KOPT-K1 (cell line): ENCODE measurements at regions not wholly inside any gene's neighbourhood (a gene's known extent, or its start where the extent isn't known, plus 50 kb on each side); places are given as distances from the start of the nearest gene placed in this dataset.

Source experiments
- H3K27ac ChIP-seq: fragments of 200-600 bp; sonication (generic); 2 replicates; pipeline ENCODE4 v1.5.1; 2016; ENCODE audit warnings: antibody characterized with exemption, mild to moderate bottlenecking, low read depth, low read length; ENCODE audit not compliant: poor library complexity, severe bottlenecking
- H3K36me3 ChIP-seq: fragments of 200-600 bp; sonication (generic); 2 replicates; pipeline ENCODE4 v1.5.1; 2017; ENCODE audit warnings: antibody characterized with exemption, mild to moderate bottlenecking, low read length, moderate library complexity; ENCODE audit not compliant: insufficient read depth
- H3K9me3 ChIP-seq: fragments of 200-600 bp; sonication (generic); 2 replicates; pipeline ENCODE4 v1.5.1; 2017; ENCODE audit warnings: antibody characterized with exemption, low read length, mild to moderate bottlenecking; ENCODE audit not compliant: insufficient read depth, poor library complexity, severe bottlenecking

- H3K36me3 ChIP-seq, result no peaks in the 10 kb centered on the region
- no peaks in the 10 kb centered on the region for H3K9me3 ChIP-seq
Measured at GRCh38 chr5:166342402-166342801, 1949.0 kb upstream of the WWC1 start.

GRCh38 chr5:166346726-166347374 lies 1944.6 kb upstream of the WWC1 start:
- no peaks in the 10 kb centered on the region for H3K36me3 ChIP-seq
- no peak overlapping the region for H3K27ac ChIP-seq
- H3K9me3 ChIP-seq, result no peaks in the 10 kb centered on the region

More at GRCh38 chr5:166342402-166342801, 1949.0 kb upstream of the WWC1 start:
- no peak overlapping the region for H3K27ac ChIP-seq

- Histone ChIP-seq H3K27ac (no peak overlapping the region), H3K36me3 (no peaks in the 10 kb centered on the region), H3K9me3 (no peaks in the 10 kb centered on the region)
Measured at GRCh38 chr5:166349046-166349445, 1942.4 kb upstream of the WWC1 start.

GRCh38 chr5:166353580-166353979 lies 1937.9 kb upstream of the WWC1 start:
- Histone ChIP-seq H3K27ac (no peak overlapping the region), H3K36me3 (no peaks in the 10 kb centered on the region), H3K9me3 (no peaks in the 10 kb centered on the region)

GRCh38 chr5:166354332-166354731 lies 1937.1 kb upstream of the WWC1 start:
- Histone ChIP-seq H3K36me3 (no peaks in the 10 kb centered on the region), H3K9me3 (no peaks in the 10 kb centered on the region), H3K27ac (no peak overlapping the region)

- no peak overlapping the region for H3K27ac ChIP-seq
- H3K9me3 ChIP-seq, result no peaks in the 10 kb centered on the region
- H3K36me3 ChIP-seq, result no peaks in the 10 kb centered on the region
Measured at GRCh38 chr5:166356096-166356495, 1935.3 kb upstream of the WWC1 start.

- Histone ChIP-seq H3K9me3 (no peaks in the 10 kb centered on the region), H3K27ac (no peak overlapping the region), H3K36me3 (no peaks in the 10 kb centered on the region)
Measured at GRCh38 chr5:166358127-166358830, 1933.2 kb upstream of the WWC1 start.

GRCh38 chr5:166363087-166363760 lies 1928.2 kb upstream of the WWC1 start:
- H3K9me3 ChIP-seq, result no peaks in the 10 kb centered on the region
- H3K27ac ChIP-seq, result no peak overlapping the region
- no peaks in the 10 kb centered on the region for H3K36me3 ChIP-seq

- H3K36me3 ChIP-seq, result no peaks in the 10 kb centered on the region
- no peaks in the 10 kb centered on the region for H3K9me3 ChIP-seq
- no peak overlapping the region for H3K27ac ChIP-seq
Measured at GRCh38 chr5:166365164-166365563, 1926.3 kb upstream of the WWC1 start.

GRCh38 chr5:166367391-166367790 lies 1924.1 kb upstream of the WWC1 start:
- Histone ChIP-seq H3K36me3 (no peaks in the 10 kb centered on the region), H3K9me3 (no peaks in the 10 kb centered on the region), H3K27ac (no peak overlapping the region)

- Histone ChIP-seq H3K36me3 (no peaks in the 10 kb centered on the region), H3K27ac (no peak overlapping the region)
Measured at GRCh38 chr5:166369346-166369745, 1922.1 kb upstream of the WWC1 start.

GRCh38 chr5:166369807-166370206 lies 1921.6 kb upstream of the WWC1 start:
- H3K36me3 ChIP-seq, result no peaks in the 10 kb centered on the region
- no peaks in the 10 kb centered on the region for H3K9me3 ChIP-seq
- no peak overlapping the region for H3K27ac ChIP-seq

More at GRCh38 chr5:166369346-166369745, 1922.1 kb upstream of the WWC1 start:
- H3K9me3 ChIP-seq, result no peaks in the 10 kb centered on the region

GRCh38 chr5:166370928-166371690 lies 1920.3 kb upstream of the WWC1 start:
- H3K9me3 ChIP-seq, result no peaks in the 10 kb centered on the region
- H3K27ac ChIP-seq, result peak overlapping the region; percentile 16
- H3K36me3 ChIP-seq, result no peaks in the 10 kb centered on the region

- Histone ChIP-seq H3K9me3 (peaks cover 3% of the 10 kb centered on the region), H3K36me3 (no peaks in the 10 kb centered on the region), H3K27ac (no peak overlapping the region)
Measured at GRCh38 chr5:166373817-166374216, 1917.6 kb upstream of the WWC1 start.

- H3K36me3 ChIP-seq, result no peaks in the 10 kb centered on the region
- H3K27ac ChIP-seq, result no peak overlapping the region
- H3K9me3 ChIP-seq, result peaks cover 9% of the 10 kb centered on the region
Measured at GRCh38 chr5:166377756-166378155, 1913.7 kb upstream of the WWC1 start.
